CD4-positive, alpha-beta T cell (primary cell): ENCODE measurements at regions not wholly inside any gene's neighbourhood (a gene's known extent, or its start where the extent isn't known, plus 50 kb on each side); places are given as distances from the start of the nearest gene placed in this dataset.

Experiments used
- ATAC-seq: fragments of 200-7000 bp; cut with Tn5 transposase; one replicate; pipeline ENCODE4 v1.10.0; 2022; ENCODE audit warnings: mild to moderate bottlenecking; ENCODE audit not compliant: poor library complexity
- CTCF ChIA-PET: fragments of 350-600 bp; sonication (Branson Sonifier 250); formaldehyde crosslinking; loops from one replicate; lab custom pipeline; 2021; ENCODE audit warnings: antibody characterized with exemption, inconsistent platforms; lab: Charles Lee
- POLR2A ChIA-PET: fragments of 350-600 bp; sonication (Branson Sonifier 250); formaldehyde crosslinking; loops from one replicate; lab custom pipeline; 2021; ENCODE audit warnings: antibody characterized with exemption, inconsistent platforms; lab: Charles Lee
- DNase-seq, 14 experiments: peaks; one replicate each; pipeline ENCODE4 v3.0.0-alpha.2; 2013 to 2020; ENCODE audit warnings: mixed read lengths in 2 of 14
- H3K27ac ChIP-seq, 2 donors: one replicate each; pipeline versions ENCODE4 v1.5.1 to v1.7.0; 2013; ENCODE audit warnings: low read length in 2 of 2, low read depth in 1 of 2, mild to moderate bottlenecking in 1 of 2
- H3K27me3 ChIP-seq, 2 experiments: 1 replicate in 1 of 2; 2 replicates in 1 of 2; pipeline versions ENCODE4 v1.6.1 to v1.7.0; 2013; ENCODE audit warnings: low read length in 2 of 2, control low read depth in 1 of 2, mild to moderate bottlenecking in 1 of 2, moderate library complexity in 1 of 2; ENCODE audit not compliant: insufficient read depth in 2 of 2, control insufficient read depth in 1 of 2
- H3K36me3 ChIP-seq: one replicate; pipeline ENCODE4 v1.6.1; 2013; ENCODE audit warnings: low read length, control low read depth; ENCODE audit not compliant: insufficient read depth
- H3K4me1 ChIP-seq: one replicate; pipeline ENCODE4 v1.6.1; 2013; ENCODE audit warnings: low read length, control low read depth; ENCODE audit not compliant: insufficient read depth
- H3K4me3 ChIP-seq: one replicate; pipeline ENCODE4 v1.5.1; 2013; ENCODE audit warnings: mild to moderate bottlenecking, low read length, moderate library complexity
- H3K9me3 ChIP-seq, 2 experiments: 1 replicate in 1 of 2; 2 replicates in 1 of 2; pipeline versions ENCODE4 v1.6.1 to v1.7.0; 2013; ENCODE audit warnings: low read length in 2 of 2, mild to moderate bottlenecking in 2 of 2, control low read depth in 1 of 2, moderate library complexity in 1 of 2; ENCODE audit not compliant: control insufficient read depth in 1 of 2, insufficient read depth in 1 of 2
- H3K27ac Mint-ChIP-seq: one replicate; pipeline ENCODE4 v1.8.0; 2020; ENCODE audit warnings: mixed read lengths
- H3K27me3 Mint-ChIP-seq: one replicate; pipeline ENCODE4 v1.8.0; 2021; ENCODE audit warnings: mixed read lengths
- H3K36me3 Mint-ChIP-seq: one replicate; pipeline ENCODE4 v1.8.0; 2021; ENCODE audit warnings: low read depth, mixed read lengths
- H3K4me1 Mint-ChIP-seq: one replicate; pipeline ENCODE4 v1.8.0; 2021; ENCODE audit warnings: low read depth, mixed read lengths
- H3K4me3 Mint-ChIP-seq: one replicate; pipeline ENCODE4 v1.8.0; 2020; ENCODE audit warnings: mild to moderate bottlenecking, mixed read lengths
- H3K9me3 Mint-ChIP-seq: one replicate; pipeline ENCODE4 v1.8.0; 2020; ENCODE audit warnings: mixed read lengths
- intact Hi-C, 2 experiments: fragments of 100-400 bp; cut with DNase I in 1 of 2; cut with micrococcal nuclease in 1 of 2; formaldehyde crosslinking; loops; one replicate each; pipeline versions ENCODE4 v1.15.1 to v1.9.0; 2023 to 2025; cut with DNase I, micrococcal nuclease
- TF ChIP-seq, protein P1 (sequence below): fragments of 200-600 bp; IDR thresholded peaks from one replicate; pipeline ENCODE4 v1.8.0; 2022; ENCODE audit warnings: antibody characterized with exemption, mild to moderate bottlenecking

DNA sequence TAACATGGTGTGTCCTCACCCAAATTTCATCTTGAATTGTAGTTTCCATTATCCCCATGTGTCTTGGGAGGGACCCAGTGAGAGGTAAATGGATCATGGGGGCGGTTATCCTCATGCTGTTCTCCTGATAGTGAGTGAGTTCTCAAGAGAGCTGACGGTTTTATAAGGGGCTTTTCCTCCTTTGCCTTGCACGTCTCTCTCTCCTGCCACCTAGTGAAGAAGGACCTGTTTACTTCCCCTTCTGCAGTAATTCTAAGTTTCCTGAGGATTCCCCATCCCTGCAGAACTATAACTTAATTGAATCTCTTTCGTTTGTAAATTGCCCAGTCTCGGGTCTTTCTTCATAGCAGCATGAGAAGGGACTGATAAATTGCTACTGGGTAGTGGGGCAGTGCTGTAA lies 789.3 kb downstream of the FRK start:
- H3K27ac ChIP-seq = no peak overlapping the region
- intact Hi-C loops = no loop called here
- H3K36me3 Mint-ChIP-seq = no peaks in the 10 kb centered on the region
- POLR2A ChIA-PET = no interaction called here
- no peaks in the 10 kb centered on the region for H3K27me3 ChIP-seq
- H3K27me3 Mint-ChIP-seq = no peaks in the 10 kb centered on the region
- H3K4me3 ChIP-seq = no peak overlapping the region
- no peaks in the 10 kb centered on the region for H3K36me3 ChIP-seq
- no peak for DNase-seq
- no peaks in the 10 kb centered on the region for H3K4me1 ChIP-seq
- TF ChIP-seq, protein P1, sequence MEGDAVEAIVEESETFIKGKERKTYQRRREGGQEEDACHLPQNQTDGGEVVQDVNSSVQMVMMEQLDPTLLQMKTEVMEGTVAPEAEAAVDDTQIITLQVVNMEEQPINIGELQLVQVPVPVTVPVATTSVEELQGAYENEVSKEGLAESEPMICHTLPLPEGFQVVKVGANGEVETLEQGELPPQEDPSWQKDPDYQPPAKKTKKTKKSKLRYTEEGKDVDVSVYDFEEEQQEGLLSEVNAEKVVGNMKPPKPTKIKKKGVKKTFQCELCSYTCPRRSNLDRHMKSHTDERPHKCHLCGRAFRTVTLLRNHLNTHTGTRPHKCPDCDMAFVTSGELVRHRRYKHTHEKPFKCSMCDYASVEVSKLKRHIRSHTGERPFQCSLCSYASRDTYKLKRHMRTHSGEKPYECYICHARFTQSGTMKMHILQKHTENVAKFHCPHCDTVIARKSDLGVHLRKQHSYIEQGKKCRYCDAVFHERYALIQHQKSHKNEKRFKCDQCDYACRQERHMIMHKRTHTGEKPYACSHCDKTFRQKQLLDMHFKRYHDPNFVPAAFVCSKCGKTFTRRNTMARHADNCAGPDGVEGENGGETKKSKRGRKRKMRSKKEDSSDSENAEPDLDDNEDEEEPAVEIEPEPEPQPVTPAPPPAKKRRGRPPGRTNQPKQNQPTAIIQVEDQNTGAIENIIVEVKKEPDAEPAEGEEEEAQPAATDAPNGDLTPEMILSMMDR = no peak
- H3K9me3 Mint-ChIP-seq = peaks cover 12% of the 10 kb centered on the region
- no peak overlapping the region for H3K4me3 Mint-ChIP-seq
- H3K27ac Mint-ChIP-seq = no peak overlapping the region
- no peaks in the 10 kb centered on the region for H3K4me1 Mint-ChIP-seq
- CTCF ChIA-PET = no interaction called here
- ATAC-seq = no peak
- peaks cover 0 to 8% of the 10 kb centered on the region in 2 experiments for H3K9me3 ChIP-seq

DNA sequence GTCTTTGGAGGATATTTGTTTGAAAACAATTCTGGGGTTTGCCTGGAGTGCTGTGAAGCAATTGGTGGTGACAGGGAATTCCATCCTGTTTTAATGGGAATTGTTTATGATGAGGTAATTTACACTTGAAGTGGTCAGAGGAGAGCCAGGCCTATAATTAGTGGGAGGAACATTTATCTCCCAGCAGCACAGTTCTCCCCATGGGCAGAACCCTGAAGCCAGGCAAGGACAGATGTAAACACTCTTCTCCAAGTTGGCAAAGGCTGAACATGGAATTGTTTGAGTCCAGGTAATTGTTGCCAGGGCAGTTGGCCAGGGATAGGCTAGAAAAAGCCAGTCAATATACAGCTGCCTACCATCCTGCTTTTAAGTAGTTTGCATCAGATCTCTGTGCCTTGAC lies 789.7 kb downstream of the FRK start:
- ATAC-seq (no peak), DNase-seq (no peak)
- H3K9me3 Mint-ChIP-seq = peaks cover 13% of the 10 kb centered on the region
- no peak overlapping the region for H3K4me3 ChIP-seq
- no peak overlapping the region for H3K27ac ChIP-seq
- H3K36me3 Mint-ChIP-seq = no peaks in the 10 kb centered on the region
- H3K4me1 Mint-ChIP-seq = no peaks in the 10 kb centered on the region
- TF ChIP-seq, protein P1 = no peak
- H3K4me3 Mint-ChIP-seq = no peak overlapping the region
- ChIA-PET CTCF (no interaction called here), POLR2A (no interaction called here)
- no peaks in the 10 kb centered on the region for H3K4me1 ChIP-seq
- no peaks in the 10 kb centered on the region for H3K27me3 ChIP-seq
- no peaks in the 10 kb centered on the region for H3K36me3 ChIP-seq
- intact Hi-C loops = no loop called here
- H3K27me3 Mint-ChIP-seq = no peaks in the 10 kb centered on the region
- H3K9me3 ChIP-seq = peaks cover 0 to 8% of the 10 kb centered on the region in 2 experiments
- no peak overlapping the region for H3K27ac Mint-ChIP-seq

DNA sequence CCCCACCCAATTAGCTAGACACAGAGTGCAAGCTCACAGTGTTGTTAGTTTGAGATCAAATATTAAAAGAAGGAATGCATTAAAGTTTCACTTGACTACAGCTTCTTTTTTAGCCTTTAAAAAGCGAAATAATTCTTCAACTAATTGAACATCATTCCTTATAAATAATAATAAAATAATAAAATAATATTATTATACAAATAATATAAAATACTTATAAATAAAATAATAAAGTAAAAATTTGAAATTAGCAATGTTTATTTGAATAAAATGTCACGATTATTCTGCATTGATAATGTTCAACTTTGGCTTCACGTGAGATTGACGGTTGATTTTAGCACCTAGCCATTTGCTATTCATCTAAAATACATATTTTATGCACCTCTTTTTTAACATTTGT lies 819.3 kb downstream of the FRK start:
- DNase-seq (no peak), ATAC-seq (no peak)
- H3K4me3 ChIP-seq = no peak overlapping the region
- no peaks in the 10 kb centered on the region for H3K4me1 Mint-ChIP-seq
- no peak overlapping the region for H3K27ac ChIP-seq
- H3K9me3 ChIP-seq = peaks cover 0 to under 1% of the 10 kb centered on the region in 2 experiments
- no peaks in the 10 kb centered on the region for H3K27me3 ChIP-seq
- ChIA-PET CTCF (no interaction called here), POLR2A (no interaction called here)
- peaks cover 7% of the 10 kb centered on the region for H3K9me3 Mint-ChIP-seq
- TF ChIP-seq, protein P1 = no peak
- H3K4me1 ChIP-seq = no peaks in the 10 kb centered on the region
- intact Hi-C loops = loop anchor here in 1 of 2 experiments (5.0 kb wide), 1 partner anchor 129 kb away; no protein-coding TSS in a partner anchor
- no peaks in the 10 kb centered on the region for H3K36me3 Mint-ChIP-seq
- H3K27ac Mint-ChIP-seq = no peak overlapping the region
- no peaks in the 10 kb centered on the region for H3K27me3 Mint-ChIP-seq
- no peak overlapping the region for H3K4me3 Mint-ChIP-seq
- H3K36me3 ChIP-seq = no peaks in the 10 kb centered on the region
